ENCODE measurements at regions not wholly inside any gene's neighbourhood (a gene's known extent, or its start where the extent isn't known, plus 50 kb on each side); places are given as distances from the start of the nearest gene placed in this dataset.

DNA sequence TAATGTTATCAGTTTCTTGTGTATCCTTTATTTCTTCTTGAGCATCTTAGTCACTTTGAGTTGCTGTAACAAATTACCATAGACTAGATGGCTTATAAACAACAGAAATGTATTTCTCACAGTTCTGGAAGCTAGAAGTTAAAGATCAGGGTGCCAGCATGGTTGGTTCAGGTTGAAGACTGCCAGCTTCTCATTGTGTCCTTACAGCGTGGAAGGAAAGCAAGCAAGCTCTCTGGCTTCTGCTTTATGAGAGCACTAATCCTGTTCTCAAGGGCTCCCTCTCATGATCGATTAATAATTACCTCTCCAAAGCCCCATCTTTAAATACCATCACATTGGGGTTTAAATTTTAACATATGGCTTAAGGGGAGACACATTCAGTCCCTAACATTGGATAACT, 497.2 kb downstream of the RAPGEF2 start:
- no peaks in the 10 kb centered on the region for H3K36me3 ChIP-seq
- TF ChIP-seq CTCF (IDR thresholded peaks at IDR 0.05) (no peak), POLR2A (IDR thresholded peaks at IDR 0.05) (no peak), POLR2AphosphoS5 (IDR thresholded peaks at IDR 0.05) (no peak), EP300 (IDR thresholded peaks at IDR 0.05; ENCODE audit: low read depth) (no peak)
- 46 to 74% methylated on average over 2 of the region's 2 CpGs for WGBS, 2 donors (ENCODE audit: low coverage in 1 of 2)
- no peak overlapping the region for H3K4me3 ChIP-seq
- in situ Hi-C loops (cut with MboI; ENCODE audit: low pct_ligation_motif_present in 1 of 4, low pct_unique_long_range_greater_than_20kb in 1 of 4, low sequenced_read_pairs in 3 of 4): loop anchor here in 1 of 4 donors (10.0 kb wide), 1 partner anchor 65 kb away; no protein-coding TSS in a partner anchor
- no peaks in the 10 kb centered on the region for H3K4me1 ChIP-seq
- no peaks in the 10 kb centered on the region for H3K9me3 ChIP-seq
- DNase-seq: no peak
- intact Hi-C loops (cut with DNase I; ENCODE audit: low total_unique reads): no loop called here
- H3K27me3 ChIP-seq: no peaks in the 10 kb centered on the region
- no peak overlapping the region for H3K27ac ChIP-seq

- Histone ChIP-seq H3K4me1 (no peaks in the 10 kb centered on the region), H3K9me3 (no peaks in the 10 kb centered on the region), H3K27ac (no peak overlapping the region), H3K4me3 (no peak overlapping the region), H3K36me3 (no peaks in the 10 kb centered on the region), H3K27me3 (no peaks in the 10 kb centered on the region)
- no peak for DNase-seq
- 62 to 75% methylated on average over 1 to 3 of the region's 3 CpGs for WGBS, 2 donors (ENCODE audit: low coverage in 1 of 2)
- intact Hi-C loops (cut with DNase I; ENCODE audit: low total_unique reads): no loop called here
- in situ Hi-C loops (cut with MboI; ENCODE audit: low pct_ligation_motif_present in 1 of 4, low pct_unique_long_range_greater_than_20kb in 1 of 4, low sequenced_read_pairs in 3 of 4): loop anchor here in 1 of 4 donors (10.0 kb wide), 1 partner anchor 60 kb away; no protein-coding TSS in a partner anchor
- no peak for TF ChIP-seq POLR2AphosphoS5 (IDR thresholded peaks at IDR 0.05)
- no peak for TF ChIP-seq CTCF (IDR thresholded peaks at IDR 0.05)
- TF ChIP-seq EP300 (IDR thresholded peaks at IDR 0.05; ENCODE audit: low read depth): no peak
- TF ChIP-seq POLR2A (IDR thresholded peaks at IDR 0.05): no peak
These were observed 501.9 kb downstream of the RAPGEF2 start for GRCh38 chr4:159604781-159605180.

DNA sequence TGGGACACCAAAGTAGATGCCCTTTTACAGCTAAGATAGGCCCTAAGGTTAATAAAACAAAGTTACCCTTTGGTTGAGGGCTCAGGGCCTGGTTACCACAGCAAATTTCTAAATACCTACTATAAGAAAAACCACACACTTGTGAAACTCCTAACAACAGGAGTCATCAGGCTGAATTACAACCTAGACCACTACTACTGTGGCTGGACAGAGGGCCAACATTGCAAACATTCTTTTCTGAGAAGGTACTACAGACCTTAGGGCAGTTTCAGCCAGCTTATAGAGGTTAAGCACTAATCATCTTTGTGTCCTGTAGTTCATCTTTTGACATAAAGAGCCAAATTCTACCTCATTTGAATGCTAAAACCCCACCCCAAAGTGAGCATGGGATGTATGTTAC, 504.0 kb downstream of the RAPGEF2 start:
- intact Hi-C loops (cut with DNase I; ENCODE audit: low total_unique reads): no loop called here
- Histone ChIP-seq H3K27ac (no peak overlapping the region), H3K4me3 (no peak overlapping the region), H3K27me3 (no peaks in the 10 kb centered on the region), H3K4me1 (no peaks in the 10 kb centered on the region), H3K36me3 (no peaks in the 10 kb centered on the region), H3K9me3 (no peaks in the 10 kb centered on the region)
- in situ Hi-C loops (cut with MboI; ENCODE audit: low pct_ligation_motif_present in 1 of 4, low pct_unique_long_range_greater_than_20kb in 1 of 4, low sequenced_read_pairs in 3 of 4): loop anchor here in 1 of 4 donors (10.0 kb wide), 1 partner anchor 58 kb away; no protein-coding TSS in a partner anchor
- TF ChIP-seq EP300 (IDR thresholded peaks at IDR 0.05; ENCODE audit: low read depth) (no peak), CTCF (IDR thresholded peaks at IDR 0.05) (no peak), POLR2AphosphoS5 (IDR thresholded peaks at IDR 0.05) (no peak), POLR2A (IDR thresholded peaks at IDR 0.05) (no peak)
- DNase-seq: no peak

GRCh38 chr4:159607809-159608208, 504.9 kb downstream of the RAPGEF2 start:
- DNase-seq: no peak
- WGBS, 2 donors (ENCODE audit: low coverage in 1 of 2): 94 to 100% methylated on average over 1 of the region's 1 CpG
- intact Hi-C loops (cut with DNase I; ENCODE audit: low total_unique reads) (no loop called here), in situ Hi-C loops (cut with MboI; ENCODE audit: low pct_ligation_motif_present in 1 of 4, low pct_unique_long_range_greater_than_20kb in 1 of 4, low sequenced_read_pairs in 3 of 4) (loop anchor here in 1 of 4 donors (10.0 kb wide), 1 partner anchor 57 kb away; no protein-coding TSS in a partner anchor)
- H3K4me3 ChIP-seq: no peak overlapping the region
- no peaks in the 10 kb centered on the region for H3K4me1 ChIP-seq
- H3K27ac ChIP-seq: no peak overlapping the region
- no peaks in the 10 kb centered on the region for H3K27me3 ChIP-seq
- no peaks in the 10 kb centered on the region for H3K36me3 ChIP-seq
- no peaks in the 10 kb centered on the region for H3K9me3 ChIP-seq
- TF ChIP-seq POLR2A (IDR thresholded peaks at IDR 0.05): no peak
- TF ChIP-seq POLR2AphosphoS5 (IDR thresholded peaks at IDR 0.05): no peak

DNA sequence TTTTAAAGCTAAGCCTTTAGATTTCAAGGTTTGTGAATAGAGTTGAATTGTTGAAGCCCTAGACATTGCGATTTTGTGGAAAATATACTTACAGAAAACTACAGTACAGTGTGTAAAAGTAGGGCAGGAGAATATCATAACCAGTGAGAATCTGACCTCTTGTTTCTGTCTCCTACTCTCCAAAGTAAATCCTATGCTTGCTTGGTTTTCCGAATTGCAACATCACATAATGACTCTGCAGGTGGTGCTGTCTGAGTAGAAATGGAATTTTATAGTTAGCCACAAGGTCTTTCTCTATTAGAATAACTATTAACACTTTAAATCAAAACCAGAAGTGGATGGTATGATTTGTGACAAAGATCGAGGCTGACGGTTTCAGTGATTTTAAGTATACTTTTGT, 505.6 kb downstream of the RAPGEF2 start:
- TF ChIP-seq EP300 (IDR thresholded peaks at IDR 0.05; ENCODE audit: low read depth) (no peak), POLR2A (IDR thresholded peaks at IDR 0.05) (no peak), CTCF (IDR thresholded peaks at IDR 0.05) (no peak), POLR2AphosphoS5 (IDR thresholded peaks at IDR 0.05) (no peak)
- intact Hi-C loops (cut with DNase I; ENCODE audit: low total_unique reads): no loop called here
- no peaks in the 10 kb centered on the region for H3K36me3 ChIP-seq
- no peak overlapping the region for H3K27ac ChIP-seq
- H3K9me3 ChIP-seq: no peaks in the 10 kb centered on the region
- 83 to 87% methylated on average over 4 of the region's 4 CpGs for whole genome bisulfite sequencing, 2 donors (ENCODE audit: low coverage in 1 of 2)
- DNase-seq: no peak
- H3K4me3 ChIP-seq: no peak overlapping the region
- H3K4me1 ChIP-seq: no peaks in the 10 kb centered on the region
- no peaks in the 10 kb centered on the region for H3K27me3 ChIP-seq
- in situ Hi-C loops (cut with MboI; ENCODE audit: low pct_ligation_motif_present in 1 of 4, low pct_unique_long_range_greater_than_20kb in 1 of 4, low sequenced_read_pairs in 3 of 4): loop anchor here in 1 of 4 donors (10.0 kb wide), 1 partner anchor 56 kb away; no protein-coding TSS in a partner anchor
